ENCODE measurements at regions not wholly inside any gene's neighbourhood (a gene's known extent, or its start where the extent isn't known, plus 50 kb on each side); places are given as distances from the start of the nearest gene placed in this dataset.

- H3K27ac ChIP-seq (ENCODE audit: low read depth) = no peak overlapping the region
- H3K4me1 ChIP-seq (ENCODE audit: insufficient read depth) = no peaks in the 10 kb centered on the region
- WGBS = 94% methylated on average over 2 of the region's 2 CpGs
Observed at GRCh38 chr1:60569189-60569588, 495.6 kb upstream of the C1orf87 start.

GRCh38 chr1:60567256-60567655 lies 493.7 kb upstream of the C1orf87 start:
- H3K36me3 ChIP-seq (ENCODE audit: insufficient read depth) = no peaks in the 10 kb centered on the region
- no peak overlapping the region for H3K4me3 ChIP-seq (ENCODE audit: low read depth, low read length)
- no peak for DNase-seq (ENCODE audit: extremely low spot score)
- H3K4me1 ChIP-seq (ENCODE audit: insufficient read depth) = no peaks in the 10 kb centered on the region
- H3K27ac ChIP-seq (ENCODE audit: low read depth) = no peak overlapping the region

More at GRCh38 chr1:60569189-60569588, 495.6 kb upstream of the C1orf87 start:
- Histone ChIP-seq H3K4me3 (ENCODE audit: low read depth, low read length) (no peak overlapping the region), H3K36me3 (ENCODE audit: insufficient read depth) (no peaks in the 10 kb centered on the region)
- DNase-seq (ENCODE audit: extremely low spot score) = no peak

- Histone ChIP-seq H3K27ac (ENCODE audit: low read depth) (no peak overlapping the region), H3K4me1 (ENCODE audit: insufficient read depth) (no peaks in the 10 kb centered on the region), H3K36me3 (ENCODE audit: insufficient read depth) (no peaks in the 10 kb centered on the region), H3K4me3 (ENCODE audit: low read depth, low read length) (no peak overlapping the region)
- DNase-seq (ENCODE audit: extremely low spot score) = no peak
- WGBS = 32% methylated on average over 2 of the region's 2 CpGs
Observed at GRCh38 chr1:60564916-60565750, 491.6 kb upstream of the C1orf87 start.

GRCh38 chr1:60563777-60564535 lies 490.4 kb upstream of the C1orf87 start:
- H3K4me3 ChIP-seq (ENCODE audit: low read depth, low read length) = no peak overlapping the region
- H3K36me3 ChIP-seq (ENCODE audit: insufficient read depth) = no peaks in the 10 kb centered on the region
- H3K27ac ChIP-seq (ENCODE audit: low read depth) = no peak overlapping the region
- no peak for DNase-seq (ENCODE audit: extremely low spot score)
- H3K4me1 ChIP-seq (ENCODE audit: insufficient read depth) = no peaks in the 10 kb centered on the region
- 79% methylated on average over 4 of the region's 4 CpGs for WGBS

GRCh38 chr1:60562740-60563139 lies 489.2 kb upstream of the C1orf87 start:
- no peak overlapping the region for H3K27ac ChIP-seq (ENCODE audit: low read depth)
- DNase-seq (ENCODE audit: extremely low spot score) = no peak
- H3K4me1 ChIP-seq (ENCODE audit: insufficient read depth) = no peaks in the 10 kb centered on the region
- no peak overlapping the region for H3K4me3 ChIP-seq (ENCODE audit: low read depth, low read length)
- no peaks in the 10 kb centered on the region for H3K36me3 ChIP-seq (ENCODE audit: insufficient read depth)
- 50% methylated on average over 5 of the region's 5 CpGs for WGBS

- Histone ChIP-seq H3K4me1 (ENCODE audit: insufficient read depth) (no peaks in the 10 kb centered on the region), H3K4me3 (ENCODE audit: low read depth, low read length) (no peak overlapping the region), H3K27ac (ENCODE audit: low read depth) (no peak overlapping the region), H3K36me3 (ENCODE audit: insufficient read depth) (no peaks in the 10 kb centered on the region)
- 95% methylated on average over 3 of the region's 3 CpGs for WGBS
- no peak for DNase-seq (ENCODE audit: extremely low spot score)
Observed at GRCh38 chr1:60560701-60561100, 487.1 kb upstream of the C1orf87 start.

- no peak overlapping the region for H3K4me3 ChIP-seq (ENCODE audit: low read depth, low read length)
- WGBS = 76% methylated on average over 2 of the region's 2 CpGs
- H3K27ac ChIP-seq (ENCODE audit: low read depth) = no peak overlapping the region
- no peak for DNase-seq (ENCODE audit: extremely low spot score)
- no peaks in the 10 kb centered on the region for H3K36me3 ChIP-seq (ENCODE audit: insufficient read depth)
- no peaks in the 10 kb centered on the region for H3K4me1 ChIP-seq (ENCODE audit: insufficient read depth)
Observed at GRCh38 chr1:60558236-60558635, 484.7 kb upstream of the C1orf87 start.

- H3K4me3 ChIP-seq (ENCODE audit: low read depth, low read length) = no peak overlapping the region
- 91% methylated on average over 2 of the region's 2 CpGs for whole genome bisulfite sequencing
- no peaks in the 10 kb centered on the region for H3K36me3 ChIP-seq (ENCODE audit: insufficient read depth)
- no peak overlapping the region for H3K27ac ChIP-seq (ENCODE audit: low read depth)
- DNase-seq (ENCODE audit: extremely low spot score) = no peak
- no peaks in the 10 kb centered on the region for H3K4me1 ChIP-seq (ENCODE audit: insufficient read depth)
Observed at GRCh38 chr1:60553730-60554129, 480.2 kb upstream of the C1orf87 start.

- DNase-seq (ENCODE audit: extremely low spot score) = no peak
- H3K27ac ChIP-seq (ENCODE audit: low read depth) = no peak overlapping the region
- no peaks in the 10 kb centered on the region for H3K36me3 ChIP-seq (ENCODE audit: insufficient read depth)
- H3K4me1 ChIP-seq (ENCODE audit: insufficient read depth) = no peaks in the 10 kb centered on the region
- no peak overlapping the region for H3K4me3 ChIP-seq (ENCODE audit: low read depth, low read length)
- 85% methylated on average over 4 of the region's 4 CpGs for WGBS
Observed at GRCh38 chr1:60547821-60548220, 474.3 kb upstream of the C1orf87 start.

- no peak overlapping the region for H3K4me3 ChIP-seq (ENCODE audit: low read depth, low read length)
- no peak for DNase-seq (ENCODE audit: extremely low spot score)
- 66% methylated on average over 2 of the region's 2 CpGs for WGBS
- no peaks in the 10 kb centered on the region for H3K4me1 ChIP-seq (ENCODE audit: insufficient read depth)
- H3K36me3 ChIP-seq (ENCODE audit: insufficient read depth) = peaks cover 2% of the 10 kb centered on the region
- no peak overlapping the region for H3K27ac ChIP-seq (ENCODE audit: low read depth)
Observed at GRCh38 chr1:60541831-60542532, 468.4 kb upstream of the C1orf87 start.

GRCh38 chr1:60540141-60540540 lies 466.6 kb upstream of the C1orf87 start:
- Histone ChIP-seq H3K27ac (ENCODE audit: low read depth) (no peak overlapping the region), H3K36me3 (ENCODE audit: insufficient read depth) (peaks cover 2% of the 10 kb centered on the region), H3K4me3 (ENCODE audit: low read depth, low read length) (no peak overlapping the region), H3K4me1 (ENCODE audit: insufficient read depth) (no peaks in the 10 kb centered on the region)
- WGBS = 89% methylated on average over 12 of the region's 12 CpGs
- no peak for DNase-seq (ENCODE audit: extremely low spot score)

- no peaks in the 10 kb centered on the region for H3K4me1 ChIP-seq (ENCODE audit: insufficient read depth)
- DNase-seq (ENCODE audit: extremely low spot score) = no peak
- 90% methylated on average over 2 of the region's 2 CpGs for WGBS
- peaks cover 2% of the 10 kb centered on the region for H3K36me3 ChIP-seq (ENCODE audit: insufficient read depth)
- H3K4me3 ChIP-seq (ENCODE audit: low read depth, low read length) = no peak overlapping the region
- no peak overlapping the region for H3K27ac ChIP-seq (ENCODE audit: low read depth)
Observed at GRCh38 chr1:60535713-60536112, 462.1 kb upstream of the C1orf87 start.

- Histone ChIP-seq H3K4me1 (ENCODE audit: insufficient read depth) (no peaks in the 10 kb centered on the region), H3K4me3 (ENCODE audit: low read depth, low read length) (no peak overlapping the region), H3K36me3 (ENCODE audit: insufficient read depth) (no peaks in the 10 kb centered on the region), H3K27ac (ENCODE audit: low read depth) (no peak overlapping the region)
- DNase-seq (ENCODE audit: extremely low spot score) = no peak
Observed at GRCh38 chr1:60527567-60527966, 454.0 kb upstream of the C1orf87 start.

GRCh38 chr1:60516996-60517395 lies 443.4 kb upstream of the C1orf87 start:
- no peak for DNase-seq (ENCODE audit: extremely low spot score)
- Histone ChIP-seq H3K4me1 (ENCODE audit: insufficient read depth) (no peaks in the 10 kb centered on the region), H3K36me3 (ENCODE audit: insufficient read depth) (no peaks in the 10 kb centered on the region), H3K27ac (ENCODE audit: low read depth) (no peak overlapping the region), H3K4me3 (ENCODE audit: low read depth, low read length) (no peak overlapping the region)
- 47% methylated on average over 3 of the region's 3 CpGs for WGBS
